Neutrophil (primary cell): ENCODE measurements at regions not wholly inside any gene's neighbourhood (a gene's known extent, or its start where the extent isn't known, plus 50 kb on each side); places are given as distances from the start of the nearest gene placed in this dataset.
"Not testable (repeated sequence)": the region's sequence is repeated elsewhere in the genome, so short reads cannot be mapped to it uniquely, and the experiment has no call there.

ENCODE experiments used
- H3K27ac ChIP-seq: fragments of 200-600 bp; sonication (generic); 2 replicates; pipeline ENCODE4 v1.5.1; 2016; ENCODE audit warnings: mild to moderate bottlenecking, moderate library complexity
- H3K27me3 ChIP-seq: fragments of 200-600 bp; sonication (generic); 2 replicates; pipeline ENCODE4 v1.6.0; 2016; ENCODE audit warnings: mild to moderate bottlenecking
- H3K36me3 ChIP-seq: fragments of 200-600 bp; sonication (generic); 2 replicates; pipeline ENCODE4 v1.5.1; 2017
- H3K4me1 ChIP-seq, 2 experiments: fragments of 200-600 bp in 1 of 2; sonication (generic) in 1 of 2; 1 replicate in 1 of 2; 2 replicates in 1 of 2; pipeline versions ENCODE4 v1.5.1 to v1.6.1; 2013 to 2016; ENCODE audit warnings: low read depth in 1 of 2, low read length in 1 of 2, mild to moderate bottlenecking in 1 of 2, moderate library complexity in 1 of 2; ENCODE audit not compliant: control insufficient read depth in 1 of 2, insufficient read depth in 1 of 2
- H3K4me3 ChIP-seq, 2 experiments: fragments of 200-600 bp in 1 of 2; sonication (generic) in 1 of 2; 1 replicate in 1 of 2; 2 replicates in 1 of 2; pipeline ENCODE4 v1.5.1; 2013 to 2016; ENCODE audit warnings: low read depth in 1 of 2, low read length in 1 of 2, mild to moderate bottlenecking in 1 of 2, moderate library complexity in 1 of 2
- H3K9me3 ChIP-seq: fragments of 200-600 bp; sonication (generic); 2 replicates; pipeline ENCODE4 v1.5.1; 2016
- TF ChIP-seq, protein P1 (sequence below): fragments of 200-600 bp; sonication (generic); IDR thresholded peaks from 2 replicates; pipeline ENCODE4 v1.5.1; 2016; ENCODE audit warnings: antibody characterized with exemption

DNA sequence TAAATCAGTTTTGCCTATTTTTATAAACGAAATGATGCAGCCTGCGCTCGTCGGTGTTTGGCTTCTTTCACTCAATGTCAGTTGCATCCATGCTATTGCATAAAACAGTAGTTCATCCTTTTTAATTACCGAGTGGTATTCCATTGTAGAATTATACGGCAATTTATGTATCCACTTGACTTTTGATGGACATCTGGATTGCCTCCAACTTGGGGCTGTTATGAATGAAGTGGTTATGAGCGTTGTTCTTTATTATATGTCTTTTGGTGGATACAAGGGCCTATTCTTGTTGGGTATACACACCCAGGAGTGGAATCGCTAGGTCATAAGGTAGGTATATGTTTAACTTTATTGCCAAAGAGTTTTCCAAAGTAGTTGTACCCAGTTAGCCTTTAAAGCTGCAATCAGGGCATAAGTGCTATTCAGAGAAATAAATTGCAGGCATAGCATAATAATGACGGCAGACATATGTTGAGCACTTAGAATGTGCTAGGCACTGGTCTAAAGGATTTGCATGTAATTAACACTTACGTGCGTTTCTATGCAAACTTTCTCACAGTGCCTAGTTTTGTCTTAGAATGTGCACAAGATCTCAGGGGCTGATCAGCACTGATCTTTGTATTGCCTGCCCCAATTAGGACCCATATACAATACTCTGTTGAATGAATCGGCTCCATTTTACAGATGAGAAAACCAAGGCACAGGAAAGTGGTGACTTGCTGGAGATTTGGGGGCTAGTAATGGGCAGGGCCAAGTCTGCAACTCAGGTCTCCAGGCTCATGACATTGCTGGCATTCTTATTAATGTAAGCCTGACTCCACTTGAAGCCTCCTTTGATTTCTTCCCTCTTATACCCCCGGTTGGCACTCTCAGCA lies 407.0 kb downstream of the BCOR start:
- Histone ChIP-seq H3K4me3 (no peak overlapping the region), H3K9me3 (no peaks in the 10 kb centered on the region), H3K36me3 (no peaks in the 10 kb centered on the region), H3K27ac (no peak overlapping the region), H3K27me3 (peaks cover 64% of the 10 kb centered on the region), H3K4me1 (peaks cover 0 to 12% of the 10 kb centered on the region in 2 experiments)
- TF ChIP-seq, protein P1, sequence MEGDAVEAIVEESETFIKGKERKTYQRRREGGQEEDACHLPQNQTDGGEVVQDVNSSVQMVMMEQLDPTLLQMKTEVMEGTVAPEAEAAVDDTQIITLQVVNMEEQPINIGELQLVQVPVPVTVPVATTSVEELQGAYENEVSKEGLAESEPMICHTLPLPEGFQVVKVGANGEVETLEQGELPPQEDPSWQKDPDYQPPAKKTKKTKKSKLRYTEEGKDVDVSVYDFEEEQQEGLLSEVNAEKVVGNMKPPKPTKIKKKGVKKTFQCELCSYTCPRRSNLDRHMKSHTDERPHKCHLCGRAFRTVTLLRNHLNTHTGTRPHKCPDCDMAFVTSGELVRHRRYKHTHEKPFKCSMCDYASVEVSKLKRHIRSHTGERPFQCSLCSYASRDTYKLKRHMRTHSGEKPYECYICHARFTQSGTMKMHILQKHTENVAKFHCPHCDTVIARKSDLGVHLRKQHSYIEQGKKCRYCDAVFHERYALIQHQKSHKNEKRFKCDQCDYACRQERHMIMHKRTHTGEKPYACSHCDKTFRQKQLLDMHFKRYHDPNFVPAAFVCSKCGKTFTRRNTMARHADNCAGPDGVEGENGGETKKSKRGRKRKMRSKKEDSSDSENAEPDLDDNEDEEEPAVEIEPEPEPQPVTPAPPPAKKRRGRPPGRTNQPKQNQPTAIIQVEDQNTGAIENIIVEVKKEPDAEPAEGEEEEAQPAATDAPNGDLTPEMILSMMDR = no peak

GRCh38 chrX:39691724-39692123 lies 406.0 kb downstream of the BCOR start:
- no peak overlapping the region for H3K4me3 ChIP-seq
- peaks cover 63% of the 10 kb centered on the region for H3K27me3 ChIP-seq
- H3K9me3 ChIP-seq = no peaks in the 10 kb centered on the region
- H3K36me3 ChIP-seq = no peaks in the 10 kb centered on the region
- H3K27ac ChIP-seq = no peak overlapping the region
- TF ChIP-seq, protein P1 = no peak
- peaks cover 0 to 12% of the 10 kb centered on the region in 2 experiments for H3K4me1 ChIP-seq

- Histone ChIP-seq H3K4me3 (no peak overlapping the region), H3K27ac (no peak overlapping the region), H3K9me3 (no peaks in the 10 kb centered on the region), H3K4me1 (peaks cover 0 to 12% of the 10 kb centered on the region in 2 experiments), H3K27me3 (peaks cover 52% of the 10 kb centered on the region), H3K36me3 (no peaks in the 10 kb centered on the region)
- TF ChIP-seq, protein P1 = no peak
Observed at GRCh38 chrX:39692796-39693195, 405.0 kb downstream of the BCOR start.

DNA sequence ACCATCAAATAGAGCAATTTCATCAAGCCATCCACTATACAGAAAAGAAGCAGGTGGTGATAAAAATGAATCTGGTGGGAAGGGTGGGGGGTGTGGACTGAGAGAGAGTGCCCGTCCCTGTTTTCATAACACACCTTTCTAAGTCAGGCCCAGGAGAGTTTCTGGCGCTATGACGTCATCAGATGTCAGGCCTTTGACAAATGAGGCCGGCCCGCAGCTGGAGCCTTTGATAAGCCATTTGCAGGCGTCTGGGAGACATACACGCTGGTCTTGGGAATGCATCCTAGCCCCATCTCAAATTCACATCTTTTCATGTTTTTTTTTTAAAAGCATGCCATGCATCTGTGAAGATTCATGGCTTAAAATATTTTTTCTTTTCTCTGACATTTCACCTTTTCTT lies 404.5 kb downstream of the BCOR start:
- H3K27me3 ChIP-seq = peaks cover 47% of the 10 kb centered on the region
- no peaks in the 10 kb centered on the region for H3K36me3 ChIP-seq
- TF ChIP-seq, protein P1 = no peak
- no peaks in the 10 kb centered on the region for H3K9me3 ChIP-seq
- H3K4me3 ChIP-seq = no peak overlapping the region
- H3K4me1 ChIP-seq = peaks cover 0 to 11% of the 10 kb centered on the region in 2 experiments
- H3K27ac ChIP-seq = no peak overlapping the region

GRCh38 chrX:39702636-39703035 lies 395.1 kb downstream of the BCOR start:
- H3K4me3 ChIP-seq, H3K4me1 ChIP-seq, H3K9me3 ChIP-seq, H3K27me3 ChIP-seq, H3K36me3 ChIP-seq, H3K27ac ChIP-seq: not testable (repeated sequence)

GRCh38 chrX:39703307-39703706 lies 394.5 kb downstream of the BCOR start:
- TF ChIP-seq, protein P1 = no peak
- Histone ChIP-seq H3K9me3 (no peaks in the 10 kb centered on the region), H3K27me3 (no peaks in the 10 kb centered on the region), H3K4me3 (no peak overlapping the region), H3K36me3 (no peaks in the 10 kb centered on the region), H3K4me1 (no peaks in the 10 kb centered on the region), H3K27ac (no peak overlapping the region)
